ENCODE measurements at regions not wholly inside any gene's neighbourhood (a gene's known extent, or its start where the extent isn't known, plus 50 kb on each side); places are given as distances from the start of the nearest gene placed in this dataset.
"Not testable (repeated sequence)": the region's sequence is repeated elsewhere in the genome, so short reads cannot be mapped to it uniquely, and the experiment has no call there.

- DNase-seq = no peak
These were observed 358.7 kb downstream of the RFC3 start for GRCh38 chr13:34176633-34177032.

GRCh38 chr13:34179481-34179880 is 361.5 kb downstream of the RFC3 start:
- DNase-seq = no peak

GRCh38 chr13:34179927-34180326 is 362.0 kb downstream of the RFC3 start:
- no peak for DNase-seq

- DNase-seq = not testable (repeated sequence)
These were observed 363.3 kb downstream of the RFC3 start for GRCh38 chr13:34181256-34181655.

- no peak for DNase-seq
These were observed 372.0 kb downstream of the RFC3 start for GRCh38 chr13:34189946-34190345.

- no peak for DNase-seq
These were observed 383.3 kb downstream of the RFC3 start for GRCh38 chr13:34201050-34201913.

- DNase-seq = no peak
These were observed 389.4 kb downstream of the RFC3 start for GRCh38 chr13:34207334-34207733.

GRCh38 chr13:34207872-34208271 is 389.9 kb downstream of the RFC3 start:
- no peak for DNase-seq

GRCh38 chr13:34208336-34208735 is 390.4 kb downstream of the RFC3 start:
- no peak for DNase-seq

GRCh38 chr13:34210341-34210740 is 392.4 kb downstream of the RFC3 start:
- DNase-seq = no peak

GRCh38 chr13:34214686-34215085 is 396.7 kb downstream of the RFC3 start:
- DNase-seq = no peak

- DNase-seq = no peak
These were observed 398.3 kb downstream of the RFC3 start for GRCh38 chr13:34216256-34216655.

GRCh38 chr13:34217343-34218025 is 399.5 kb downstream of the RFC3 start:
- DNase-seq = no peak

- no peak for DNase-seq
These were observed 406.0 kb downstream of the RFC3 start for GRCh38 chr13:34223984-34224383.

GRCh38 chr13:34224877-34225276 is 406.9 kb downstream of the RFC3 start:
- DNase-seq = no peak

GRCh38 chr13:34230271-34230670 is 412.3 kb downstream of the RFC3 start:
- no peak for DNase-seq

- no peak for DNase-seq
These were observed 423.4 kb downstream of the RFC3 start for GRCh38 chr13:34241332-34241731.

GRCh38 chr13:34243403-34243802 is 425.5 kb downstream of the RFC3 start:
- no peak for DNase-seq

GRCh38 chr13:34246511-34246910 is 428.6 kb downstream of the RFC3 start:
- no peak for DNase-seq

- DNase-seq = no peak
These were observed 429.6 kb downstream of the RFC3 start for GRCh38 chr13:34247596-34247995.

- DNase-seq = no peak
These were observed 431.6 kb downstream of the RFC3 start for GRCh38 chr13:34249546-34250039.

- no peak for DNase-seq
These were observed 432.3 kb downstream of the RFC3 start for GRCh38 chr13:34250151-34250670.

GRCh38 chr13:34254366-34254765 is 436.4 kb downstream of the RFC3 start:
- DNase-seq = no peak

GRCh38 chr13:34255711-34256110 is 437.8 kb downstream of the RFC3 start:
- DNase-seq = no peak
